Endothelial cell of hepatic sinusoid (primary cell): ENCODE measurements at regions not wholly inside any gene's neighbourhood (a gene's known extent, or its start where the extent isn't known, plus 50 kb on each side); places are given as distances from the start of the nearest gene placed in this dataset.
"Not testable (repeated sequence)": the region's sequence is repeated elsewhere in the genome, so short reads cannot be mapped to it uniquely, and the experiment has no call there.

Experiments used
- in situ Hi-C: cut with HindIII; loops from 2 replicates; pipeline ENCODE4 v1.10.0; 2017; ENCODE audit warnings: low sequenced_read_pairs

DNA sequence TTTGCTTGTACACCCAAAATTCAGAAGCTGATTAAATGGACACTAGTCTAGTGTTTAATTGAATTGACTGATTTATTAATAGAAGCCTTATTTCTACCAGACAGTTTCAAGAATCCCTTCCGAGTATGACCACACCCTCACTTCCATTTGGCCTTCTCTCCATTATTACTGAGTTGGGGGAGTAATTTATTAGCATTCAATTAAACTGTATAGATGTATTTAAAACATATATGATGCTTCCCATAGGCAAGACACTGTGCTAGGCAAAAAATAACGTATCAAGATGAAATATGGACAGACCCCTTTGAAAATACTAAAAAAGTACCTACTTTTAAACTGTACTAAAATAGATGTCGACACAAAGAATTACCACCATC, 112.9 kb upstream of the PHACTR1 start:
- in situ Hi-C loops, result loop anchor here (5.0 kb wide), 1 partner anchor 301 kb away; no protein-coding TSS in a partner anchor

DNA sequence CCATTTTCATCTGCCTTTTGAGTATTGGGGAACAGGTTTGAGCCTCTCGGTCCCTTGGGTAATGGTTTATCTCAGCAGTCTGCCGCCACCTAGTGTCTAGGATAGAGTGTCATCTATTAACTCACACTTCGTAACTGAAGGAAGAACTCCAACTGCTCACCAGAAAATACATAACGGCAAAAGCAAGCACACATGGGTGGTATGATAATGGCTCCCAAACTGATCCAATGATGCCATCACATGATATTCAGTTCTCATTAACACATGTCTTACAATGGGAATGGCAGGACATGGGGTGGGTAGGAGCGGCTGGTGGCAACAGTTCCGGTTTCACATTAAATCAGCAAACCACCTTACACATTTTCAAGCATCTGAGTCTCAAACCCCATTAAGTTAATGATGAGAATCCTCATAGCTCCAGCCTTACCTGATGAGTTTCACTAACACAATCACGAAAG, 110.7 kb upstream of the PHACTR1 start:
- in situ Hi-C loops, result no loop called here

DNA sequence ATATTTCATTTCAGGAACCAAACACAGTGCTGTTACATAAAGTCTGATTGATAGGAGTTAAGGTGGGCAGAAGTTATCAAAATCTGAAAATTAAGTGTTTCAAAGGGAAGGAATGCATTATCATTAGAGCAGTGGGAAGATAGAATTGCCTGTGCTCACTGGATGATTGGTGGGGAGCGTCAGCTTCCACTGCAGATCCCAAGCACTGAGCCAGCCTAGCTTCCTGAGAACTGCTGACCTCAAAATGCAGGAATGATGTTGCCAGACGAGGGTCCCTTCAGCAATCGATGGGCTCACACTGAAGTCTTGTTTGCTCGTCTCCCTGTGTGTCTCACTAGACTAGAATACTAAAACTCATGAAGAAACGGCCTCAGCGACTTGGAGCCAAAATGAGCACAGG, 110.0 kb upstream of the PHACTR1 start:
- in situ Hi-C loops, result no loop called here

DNA sequence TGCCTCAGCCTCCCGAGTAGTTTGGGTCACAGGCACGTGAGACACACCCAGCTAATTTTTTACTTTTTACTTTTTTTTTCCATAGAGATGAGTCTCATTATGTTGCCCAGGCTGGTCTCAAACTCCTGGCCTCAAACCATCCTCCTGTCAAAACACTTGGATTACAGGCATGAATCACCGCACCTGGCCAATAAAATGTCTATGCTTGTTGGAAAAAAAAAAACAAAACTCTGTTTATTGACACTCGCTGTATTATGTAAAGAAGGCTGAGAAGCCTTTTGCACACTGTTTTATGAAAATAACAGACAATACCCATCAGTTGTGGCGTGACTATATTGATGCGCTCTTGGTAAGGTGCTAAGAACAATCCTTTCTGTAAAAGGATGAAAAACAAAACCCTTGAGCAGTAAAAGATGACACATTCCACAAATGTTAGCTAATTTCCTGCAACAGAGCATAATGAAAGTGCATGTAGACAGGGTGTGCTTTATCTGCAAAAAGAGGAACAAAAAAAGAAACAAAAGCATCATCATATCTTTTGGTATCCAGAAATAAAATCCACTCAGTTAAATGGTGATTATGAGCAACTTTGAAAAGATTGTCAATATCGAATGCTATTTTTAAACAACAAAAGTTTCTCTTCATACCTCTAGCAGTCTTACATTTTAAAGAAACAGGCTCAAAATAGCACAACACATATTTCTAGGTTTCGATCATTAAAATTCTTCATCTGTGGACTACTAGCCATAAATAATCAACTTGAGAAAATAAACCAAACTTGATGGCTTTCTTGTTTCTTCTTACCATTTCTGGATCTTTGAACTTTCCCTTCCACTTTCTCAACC, 108.3 kb upstream of the PHACTR1 start:
- in situ Hi-C loops, result no loop called here

DNA sequence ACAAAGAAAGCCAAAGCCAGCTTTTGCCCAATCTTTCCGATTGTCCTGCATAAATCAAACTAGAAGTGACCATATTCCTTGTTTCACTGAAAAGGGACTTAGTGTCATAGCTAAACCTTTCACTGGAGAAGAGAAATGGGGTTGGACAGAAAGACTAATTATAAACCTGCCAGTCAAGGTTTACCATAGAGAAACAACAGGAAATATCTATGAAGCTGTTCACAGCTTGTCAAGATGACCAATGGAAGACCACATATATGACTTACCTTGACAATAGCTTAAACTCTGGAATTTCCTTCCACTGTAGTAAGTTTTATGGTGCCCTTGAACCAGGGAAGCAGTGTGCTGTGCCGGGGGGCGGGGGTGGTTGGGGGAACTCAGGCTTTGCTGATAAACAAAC, 107.7 kb upstream of the PHACTR1 start:
- in situ Hi-C loops, result no loop called here

DNA sequence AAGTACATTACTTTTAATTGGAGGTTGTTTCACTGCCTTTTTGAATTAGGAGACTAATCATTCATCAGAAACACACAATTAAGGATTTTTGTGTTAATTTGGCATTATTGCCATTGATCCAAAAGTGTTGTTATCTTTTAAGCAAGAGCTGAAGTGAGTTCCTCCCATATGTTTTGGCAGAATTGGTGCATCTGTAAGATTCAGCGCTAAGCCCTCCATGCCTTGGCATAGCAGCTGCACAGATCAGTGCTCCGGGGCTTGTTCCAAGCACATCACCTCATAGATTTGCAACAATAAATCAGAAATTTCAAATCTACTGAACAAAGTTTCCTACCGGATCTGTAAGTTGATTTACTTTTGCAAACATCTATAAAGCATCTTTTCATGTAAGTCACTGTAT, 106.8 kb upstream of the PHACTR1 start:
- in situ Hi-C loops, result no loop called here

DNA sequence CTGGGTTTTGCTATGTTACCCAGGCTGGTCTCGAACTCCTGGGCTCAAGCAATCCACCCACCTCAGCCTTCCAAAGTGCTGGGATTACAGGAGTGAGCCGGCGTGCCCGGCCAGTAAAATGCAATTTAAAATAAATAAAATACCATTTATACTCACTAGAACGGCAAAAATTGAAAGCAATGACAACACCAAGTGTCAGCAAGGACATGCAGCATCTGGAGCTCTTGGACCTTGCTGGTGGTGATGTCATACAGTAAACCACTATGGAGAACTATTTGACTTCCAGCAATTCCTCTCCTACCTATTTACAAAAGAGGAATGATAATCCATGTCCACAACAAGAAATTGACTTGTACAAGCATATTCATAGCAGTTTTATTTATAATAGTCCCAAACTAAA, 105.7 kb upstream of the PHACTR1 start:
- in situ Hi-C loops, result no loop called here

DNA sequence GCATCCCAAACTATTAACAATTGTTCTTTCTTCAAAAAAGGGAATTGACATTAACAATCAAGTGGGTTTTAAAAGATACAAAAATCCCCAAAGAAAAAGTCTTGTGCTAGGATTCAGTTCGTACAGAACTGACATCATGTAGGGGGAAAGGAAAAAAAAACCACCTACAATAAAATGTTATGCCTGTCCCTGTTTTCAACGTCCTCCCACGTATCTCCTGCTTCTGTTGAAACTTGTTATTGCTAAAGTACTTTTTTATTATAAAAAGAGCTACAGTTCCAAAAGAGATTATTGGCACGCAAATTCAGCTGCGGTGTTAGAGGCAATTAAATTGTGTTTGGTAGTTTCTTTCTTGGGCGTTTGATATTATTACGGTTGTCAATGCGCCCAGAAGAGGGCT, 102.8 kb upstream of the PHACTR1 start:
- in situ Hi-C loops, result no loop called here

DNA sequence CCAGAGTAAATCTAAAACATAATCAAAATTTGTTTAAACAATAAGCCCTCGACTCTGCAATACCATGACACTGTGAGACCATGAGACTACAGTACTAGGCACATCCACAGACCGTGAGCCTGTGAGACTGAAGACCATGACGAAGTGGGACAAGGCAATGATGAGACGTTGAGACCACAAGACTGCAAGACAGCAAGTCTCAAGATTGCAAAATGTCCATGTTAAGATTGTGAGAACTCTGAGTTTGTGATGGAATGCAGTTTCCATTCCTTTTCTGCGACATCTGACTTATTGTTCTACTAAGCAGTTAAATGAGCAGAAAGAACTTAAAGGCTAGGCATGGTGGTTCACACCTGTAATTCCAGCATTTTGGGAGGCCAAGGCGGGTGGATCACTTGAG, 102.1 kb upstream of the PHACTR1 start:
- in situ Hi-C loops, result no loop called here

DNA sequence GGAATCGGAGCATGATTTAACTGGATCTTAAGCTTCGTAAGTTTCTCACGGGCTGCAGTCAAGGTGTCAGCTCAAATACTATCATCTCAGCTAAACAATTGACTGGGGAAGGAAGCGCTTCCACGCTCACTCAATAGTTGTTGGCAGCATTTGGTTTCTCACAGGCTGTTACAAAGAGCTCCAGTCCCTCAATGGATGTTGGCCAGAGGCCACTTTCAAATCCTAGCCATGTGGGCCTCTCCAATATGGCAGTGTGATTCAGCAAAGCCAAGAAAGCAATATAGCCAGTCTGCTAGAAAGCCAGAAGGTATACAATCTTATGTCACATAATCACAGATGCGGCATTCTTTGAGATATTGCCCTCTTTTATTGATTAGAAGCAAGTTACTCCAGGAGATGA, 98.3 kb upstream of the PHACTR1 start:
- in situ Hi-C loops, result no loop called here

DNA sequence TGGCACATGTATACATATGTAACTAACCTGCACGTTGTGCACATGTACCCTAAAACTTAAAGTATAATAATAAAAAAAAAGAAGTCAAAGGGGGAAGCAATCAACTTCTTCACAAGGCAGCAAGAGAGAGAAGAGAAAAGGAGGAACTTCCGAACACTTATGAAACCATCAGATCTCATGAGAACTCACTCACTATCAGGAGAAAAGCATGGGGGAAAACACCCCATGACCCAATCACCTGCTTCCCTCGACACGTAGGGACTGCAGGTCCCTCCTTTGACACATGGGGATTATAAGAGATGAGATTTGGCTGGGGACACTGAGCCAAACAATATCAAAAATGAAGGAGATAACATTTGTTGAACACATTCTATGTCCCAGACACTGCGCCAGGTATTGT, 94.8 kb upstream of the PHACTR1 start:
- in situ Hi-C loops, result no loop called here

DNA sequence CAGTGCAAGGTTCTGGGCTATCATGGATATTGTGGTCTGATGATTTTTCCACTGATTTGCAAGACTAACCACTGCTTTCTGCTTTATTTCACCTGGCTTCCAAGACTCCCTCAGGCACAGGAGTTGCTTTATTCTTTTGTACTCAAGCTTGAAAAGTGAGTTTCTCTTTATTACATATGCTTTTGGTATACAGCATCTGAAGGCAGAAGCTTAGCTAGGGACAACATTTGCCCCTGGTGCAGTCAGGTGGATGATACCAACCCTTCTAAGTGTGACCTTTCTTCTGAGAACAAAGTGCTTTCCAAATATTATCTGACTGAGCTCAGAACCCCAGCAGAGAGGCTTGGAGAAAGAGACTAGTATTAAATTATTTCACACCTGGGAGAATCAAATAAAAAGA, 94.0 kb upstream of the PHACTR1 start:
- in situ Hi-C loops, result no loop called here

DNA sequence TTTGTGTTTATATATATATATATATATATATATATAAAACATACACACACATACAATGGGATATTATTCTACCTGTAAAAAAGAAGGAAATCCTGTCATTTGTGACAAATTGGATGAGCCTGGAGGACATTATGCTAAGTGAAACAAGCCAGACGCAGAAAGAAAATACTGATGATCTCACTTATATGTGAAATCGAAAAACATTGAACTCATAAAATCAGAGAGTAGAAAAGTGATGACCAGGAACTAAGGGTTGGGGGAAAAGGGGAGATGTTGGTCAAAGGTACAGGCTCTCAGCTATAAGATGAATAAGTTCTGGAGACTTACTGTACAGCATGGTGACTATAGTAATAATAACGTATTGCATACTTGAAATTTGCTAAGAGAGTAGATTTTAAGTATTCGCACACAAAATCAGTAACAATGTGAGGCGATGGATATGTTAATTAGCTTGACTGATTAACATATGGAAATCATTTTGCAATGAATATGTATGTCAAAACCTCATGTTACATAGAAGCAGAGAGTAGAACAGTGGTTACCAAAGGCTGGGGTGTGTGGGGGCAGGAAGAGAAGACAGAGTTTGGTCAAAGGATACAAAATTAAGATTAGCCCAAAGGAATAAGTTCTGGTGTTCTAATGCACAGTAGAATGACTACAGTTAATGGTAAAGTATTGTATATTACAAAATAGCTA, 92.3 kb upstream of the PHACTR1 start:
- in situ Hi-C loops, result no loop called here

DNA sequence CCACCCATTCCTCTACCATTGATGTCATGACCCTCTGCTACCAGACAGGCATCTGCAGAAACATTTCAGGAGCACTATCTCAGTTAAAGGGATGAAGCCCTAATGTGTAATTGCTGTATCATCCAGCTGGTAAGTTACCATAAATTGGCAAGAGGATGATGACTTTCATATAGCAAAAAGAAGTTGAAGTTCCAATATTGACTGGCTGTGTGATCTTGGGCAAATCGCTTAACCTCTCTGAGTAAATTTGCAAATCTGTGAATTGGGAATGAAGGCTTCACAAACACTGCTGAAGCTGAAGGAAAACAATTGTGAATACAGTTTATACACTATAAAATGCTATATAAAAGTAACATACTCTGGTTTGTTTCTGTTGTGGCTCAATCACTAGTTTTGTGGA, 89.5 kb upstream of the PHACTR1 start:
- in situ Hi-C loops, result no loop called here

DNA sequence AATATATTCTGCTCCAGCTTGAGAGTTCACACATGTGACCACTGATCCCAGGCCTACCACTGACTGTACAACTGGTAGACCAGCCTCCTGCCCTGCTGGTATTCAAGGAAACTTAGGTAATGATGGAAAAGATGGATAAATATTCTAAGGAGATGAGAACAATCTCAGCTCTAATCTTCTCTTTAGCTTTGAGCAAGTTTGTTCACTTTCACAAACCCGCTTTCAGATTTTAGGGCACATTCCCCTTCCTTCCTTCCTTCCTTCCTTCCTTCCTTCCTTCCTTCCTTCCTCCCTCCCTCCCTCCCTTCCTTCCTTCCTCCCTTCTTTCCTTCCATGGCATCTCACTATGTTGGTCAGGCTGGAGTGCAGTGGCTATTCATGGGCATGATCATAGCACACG, 88.2 kb upstream of the PHACTR1 start:
- in situ Hi-C loops, result no loop called here

DNA sequence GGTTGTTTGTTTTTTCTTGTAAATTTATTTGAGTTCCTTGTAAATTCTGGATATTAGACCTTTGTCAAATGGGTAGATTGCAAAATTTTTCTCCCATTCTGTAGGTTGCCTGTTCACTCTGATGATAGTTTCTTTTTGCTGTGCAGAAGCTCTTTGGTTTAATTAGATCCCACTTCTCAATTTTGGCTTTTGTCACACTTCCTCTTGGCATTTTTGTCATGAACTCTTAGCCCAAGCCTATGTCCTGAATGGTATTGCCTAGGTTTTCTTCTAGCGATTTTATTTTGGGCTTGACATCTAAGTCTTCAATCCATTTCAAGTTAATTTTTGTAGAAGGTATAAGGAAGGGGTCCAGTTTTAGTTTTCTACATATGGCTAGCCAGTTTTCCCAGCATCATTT, 82.8 kb upstream of the PHACTR1 start:
- in situ Hi-C loops, result not testable (repeated sequence)

DNA sequence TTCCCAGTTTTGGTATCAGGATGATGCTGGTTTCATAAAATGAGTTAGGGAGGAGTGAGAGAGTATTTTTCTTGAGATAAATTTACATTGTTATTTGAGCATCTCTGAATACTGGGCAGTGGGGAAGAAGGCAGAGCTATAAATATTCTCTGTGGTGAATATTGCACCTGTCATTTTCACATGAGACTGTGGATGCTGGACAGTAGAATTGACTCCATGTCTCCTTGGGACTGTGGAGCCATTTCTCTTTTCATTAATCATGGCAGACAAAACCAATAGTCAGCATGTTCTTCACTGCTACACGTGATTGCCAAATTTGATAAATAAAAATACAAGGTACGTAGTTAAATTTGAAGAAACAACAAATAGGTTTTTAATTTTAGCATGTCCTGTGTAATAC, 81.2 kb upstream of the PHACTR1 start:
- in situ Hi-C loops, result no loop called here

DNA sequence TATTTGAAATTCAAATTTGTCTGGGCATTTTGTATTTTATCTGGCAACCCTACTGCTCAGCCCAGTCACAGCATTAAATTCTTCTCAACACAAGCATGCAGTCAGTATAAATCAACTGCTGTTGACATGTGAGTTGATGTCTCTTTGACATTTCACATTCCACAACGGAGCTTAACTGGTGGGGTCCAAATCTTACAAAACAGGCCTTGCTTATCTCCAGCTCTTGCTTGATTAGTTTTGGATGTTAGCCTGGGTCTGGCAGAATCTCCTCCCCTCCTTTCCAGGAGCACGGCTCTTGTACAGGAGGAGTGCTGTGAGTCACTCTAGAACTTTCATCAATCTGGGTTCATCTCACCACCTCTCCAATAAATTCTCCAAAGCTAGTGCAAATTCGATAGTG, 80.8 kb upstream of the PHACTR1 start:
- in situ Hi-C loops, result no loop called here

DNA sequence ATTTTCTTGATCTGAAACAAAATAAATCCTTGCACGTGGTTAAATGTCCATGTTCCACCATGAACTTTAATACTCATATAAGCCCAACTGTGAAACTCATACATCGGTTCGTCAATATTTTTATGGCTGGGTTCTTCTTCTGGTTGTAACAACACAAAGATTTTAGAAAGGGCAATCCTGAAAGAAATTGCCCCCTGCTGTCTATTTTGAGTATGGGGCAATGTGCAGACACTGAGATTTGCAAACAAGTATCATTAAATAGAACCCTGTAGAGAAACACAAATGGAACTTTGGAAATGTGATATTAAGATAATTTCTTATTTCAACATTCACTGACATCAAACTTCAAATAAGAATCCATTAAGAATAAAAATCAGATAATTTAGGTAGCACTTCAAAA, 80.2 kb upstream of the PHACTR1 start:
- in situ Hi-C loops, result no loop called here

DNA sequence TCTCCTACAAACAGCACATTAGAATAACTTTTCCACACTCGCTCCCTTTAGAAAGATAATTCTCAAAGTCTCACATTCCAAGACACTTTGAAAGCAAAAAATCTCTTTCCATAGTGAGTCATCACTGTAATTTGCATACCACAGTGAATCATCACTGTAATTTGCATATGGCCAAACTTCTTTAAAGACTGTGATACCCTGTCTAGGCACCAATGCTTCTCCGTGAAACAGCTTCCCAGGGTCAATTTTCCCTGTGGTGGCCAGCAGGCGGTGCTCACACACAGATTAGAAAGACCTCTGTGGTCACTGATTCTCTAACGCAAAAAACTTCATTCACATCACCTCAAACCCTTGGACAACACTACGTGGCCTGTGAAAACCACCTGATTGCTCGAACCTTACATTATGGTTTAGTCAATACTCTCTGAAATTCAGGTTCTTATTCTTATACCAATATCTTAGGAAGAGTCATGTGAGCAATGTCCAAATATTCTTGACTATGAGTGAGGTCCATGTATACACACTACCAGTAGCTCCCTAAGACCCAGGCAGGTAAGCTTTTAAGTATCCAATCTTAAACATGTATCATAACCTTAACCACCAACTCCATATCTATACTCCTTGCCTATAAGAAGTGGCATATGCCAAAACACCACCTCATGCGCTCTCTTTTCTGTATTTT, 78.5 kb upstream of the PHACTR1 start:
- in situ Hi-C loops, result no loop called here

DNA sequence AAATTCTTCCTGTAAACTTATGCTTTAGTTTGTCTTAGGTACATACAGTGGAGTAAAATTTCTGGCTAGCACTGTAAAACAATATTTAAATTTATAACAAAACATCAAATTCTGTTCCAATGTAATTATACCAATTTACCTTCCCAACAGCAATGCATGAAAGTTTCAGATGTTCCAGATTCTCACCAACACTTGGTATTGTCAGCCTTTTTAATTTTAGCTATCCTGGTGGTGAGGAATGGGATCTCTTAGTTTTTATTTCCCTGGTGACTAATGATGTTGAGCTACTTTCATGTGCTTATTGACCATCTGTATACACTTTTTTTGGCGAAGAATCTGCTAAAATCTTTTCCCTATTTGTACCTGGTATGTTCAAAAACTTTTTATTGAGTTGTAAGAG, 76.1 kb upstream of the PHACTR1 start:
- in situ Hi-C loops, result no loop called here

DNA sequence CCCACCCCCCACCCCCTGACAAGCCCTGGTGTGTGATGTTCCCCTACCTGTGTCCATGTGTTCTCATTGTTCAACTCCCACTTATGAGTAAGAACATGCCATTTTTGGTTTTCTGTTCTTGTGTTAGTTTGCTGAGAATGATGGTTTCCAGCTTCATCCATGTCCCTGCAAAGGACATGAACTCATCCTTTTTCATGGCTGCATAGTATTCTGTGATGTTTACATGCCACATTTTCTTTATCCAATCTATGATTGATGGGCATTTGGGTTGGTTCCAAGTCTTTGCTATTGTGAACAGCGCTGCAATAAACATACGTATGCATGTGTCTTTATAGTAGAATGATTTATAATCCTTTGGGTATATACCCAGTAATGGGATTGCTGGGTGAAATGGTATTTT, 74.8 kb upstream of the PHACTR1 start:
- in situ Hi-C loops, result not testable (repeated sequence)
